K562 (cell line): ENCODE measurements at regions not wholly inside any gene's neighbourhood (a gene's known extent, or its start where the extent isn't known, plus 50 kb on each side); places are given as distances from the start of the nearest gene placed in this dataset.
"Not testable (repeated sequence)": the region's sequence is repeated elsewhere in the genome, so short reads cannot be mapped to it uniquely, and the experiment has no call there.

ENCODE experiments used
- ATAC-seq: fragments of 200-7000 bp; cut with Tn5 transposase; 3 replicates; pipeline ENCODE4 v1.9.1; 2020; ENCODE audit warnings: moderate library complexity
- BruUV-seq: library from RNA; stranded (reverse); fragments of 400-500 nt; replicated peaks from 2 replicates; lab custom pipeline; 2021; lab: Mats Ljungman, UMichigan
- CTCF ChIA-PET: fragments of 300-600 bp; formaldehyde crosslinking; extraction: SDS; loops from one replicate; lab custom pipeline; 2021; ENCODE audit warnings: low intra/inter-chr PET ratio; lab: Yijun Ruan, JAX
- POLR2A ChIA-PET: fragments of 300-600, 350-650 bp; sonication (Branson Sonifier 250); formaldehyde crosslinking; extraction: SDS; loops from one replicate; lab custom pipeline; 2021; ENCODE audit warnings: antibody characterized with exemption, inconsistent platforms; lab: Yijun Ruan, JAX
- DNase-seq, 4 experiments: peaks; one replicate each; pipeline versions ENCODE4 v3.0.0 to v3.0.0-alpha.2; 2011 to 2018; ENCODE audit warnings: low spot score in 3 of 4, mixed read lengths in 3 of 4; ENCODE audit errors: extremely low read depth in 1 of 4
- FAIRE-seq: peaks from 2 replicates; lab custom pipeline; 2011; peaks lifted over from hg19 to GRCh38; lab: Jason Lieb, UNC
- H2AFZ ChIP-seq: 2 replicates; pipeline ENCODE4 v1.6.0; 2011; ENCODE audit warnings: low read depth, low read length, control low read depth, inconsistent platforms
- H3K27ac ChIP-seq: fragments of 200-600 bp; 3 replicates; pipeline ENCODE4 v1.8.0; 2011; ENCODE audit warnings: low read depth, mild to moderate bottlenecking, control low read depth, inconsistent platforms, low read length, moderate library complexity, mixed read lengths; ENCODE audit errors: extremely low read depth
- H3K27me3 ChIP-seq, 2 experiments: fragments of 300-600 bp in 1 of 2; 2 replicates in 1 of 2; 3 replicates in 1 of 2; pipeline versions ENCODE4 v1.6.0 to v1.8.0; 2011; ENCODE audit warnings: inconsistent platforms in 2 of 2, low read length in 2 of 2, mild to moderate bottlenecking in 1 of 2, mixed read lengths in 1 of 2, moderate library complexity in 1 of 2; ENCODE audit not compliant: control insufficient read depth in 2 of 2, insufficient read depth in 2 of 2
- H3K36me3 ChIP-seq: fragments of 300-600 bp; 3 replicates; pipeline ENCODE4 v1.8.0; 2011; ENCODE audit warnings: mild to moderate bottlenecking, low read length, inconsistent platforms; ENCODE audit not compliant: control insufficient read depth, insufficient read depth
- H3K4me1 ChIP-seq, 2 experiments: fragments of 200-600 bp in 1 of 2; replicated peaks in 1 of 2; 2 replicates in 1 of 2; 3 replicates in 1 of 2; pipeline versions ENCODE4 v1.5.1 to v1.8.0; 2011; ENCODE audit warnings: inconsistent platforms in 2 of 2, low read length in 2 of 2, mild to moderate bottlenecking in 1 of 2, mixed read lengths in 1 of 2, moderate library complexity in 1 of 2; ENCODE audit not compliant: control insufficient read depth in 2 of 2, insufficient read depth in 2 of 2
- H3K4me2 ChIP-seq: 2 replicates; pipeline ENCODE4 v1.6.1; 2011; ENCODE audit warnings: low read length, control low read depth, inconsistent platforms, mixed read lengths; ENCODE audit not compliant: insufficient read depth
- H3K4me3 ChIP-seq: fragments of 200-600 bp; sonication (generic), shearing (Covaris generic); 2 replicates; pipeline ENCODE4 v1.5.1; 2016; ENCODE audit warnings: control low read depth, inconsistent platforms
- H3K79me2 ChIP-seq: fragments of 200-600 bp; 3 replicates; pipeline ENCODE4 v1.8.0; 2011; ENCODE audit warnings: low read length, inconsistent platforms; ENCODE audit not compliant: control insufficient read depth, insufficient read depth
- H3K9ac ChIP-seq, 2 experiments: 2 replicates each; pipeline versions ENCODE4 v1.6.0 to v1.6.1; 2011; ENCODE audit warnings: low read depth in 2 of 2, low read length in 2 of 2, control low read depth in 1 of 2, inconsistent platforms in 1 of 2, mild to moderate bottlenecking in 1 of 2, mixed read lengths in 1 of 2; ENCODE audit not compliant: insufficient read depth in 1 of 2
- H3K9me1 ChIP-seq: one replicate; pipeline ENCODE4 v1.6.0; 2011; ENCODE audit warnings: inconsistent platforms, mild to moderate bottlenecking, low read length, moderate library complexity; ENCODE audit not compliant: control insufficient read depth, insufficient read depth
- H3K9me3 ChIP-seq: replicated peaks from 2 replicates; pipeline ENCODE4 v1.5.1; 2011; ENCODE audit warnings: low read depth, low read length, inconsistent platforms; ENCODE audit not compliant: control insufficient read depth, insufficient read depth
- H4K20me1 ChIP-seq: replicated peaks from 2 replicates; pipeline ENCODE4 v1.6.1; 2011; ENCODE audit warnings: low read length, inconsistent platforms, mixed read lengths; ENCODE audit not compliant: control insufficient read depth, insufficient read depth
- ATF6 ChIP-seq: sonication (generic); formaldehyde crosslinking; IDR thresholded peaks from 2 replicates; pipeline ENCODE4 v1.4.0; 2020; ENCODE audit warnings: mild to moderate bottlenecking, missing genetic modification reagents
- CBX2 ChIP-seq: fragments of 200-600 bp; sonication (generic); IDR thresholded peaks from one replicate; pipeline ENCODE4 v1.6.1; 2012; ENCODE audit warnings: mild to moderate bottlenecking, low read length, inconsistent platforms; ENCODE audit not compliant: insufficient read depth, poor library complexity, severe bottlenecking
- CCAR2 ChIP-seq: fragments of 200-400 bp; formaldehyde crosslinking; IDR thresholded peaks from 2 replicates; pipeline ENCODE4 v1.6.1; 2017; ENCODE audit warnings: mild to moderate bottlenecking, low read depth, low read length
- HDAC3 ChIP-seq: fragments of 450-650 bp; IDR thresholded peaks from 2 replicates; pipeline ENCODE4 v1.6.1; 2018; ENCODE audit warnings: borderline replicate concordance, mild to moderate bottlenecking, moderate library complexity; ENCODE audit not compliant: partially characterized antibody
- ILF3 ChIP-seq: fragments of 450-650 bp; IDR thresholded peaks from 2 replicates; pipeline ENCODE4 v1.6.1; 2018; ENCODE audit warnings: antibody characterized with exemption, mild to moderate bottlenecking, moderate library complexity, borderline replicate concordance
- PURB ChIP-seq: sonication (generic); formaldehyde crosslinking; IDR thresholded peaks from 2 replicates; pipeline ENCODE4 v1.9.0; 2021; ENCODE audit warnings: low read depth, mild to moderate bottlenecking, missing genetic modification reagents
- TFAM ChIP-seq: fragments of 250-450 bp; sonication (Bioruptor Pico); conservative IDR thresholded peaks from 2 replicates; pipeline ENCODE4 v1.5.0; 2021; ENCODE audit warnings: mild to moderate bottlenecking, moderate library complexity
- WGBS: fragments of 100-300 bp; shearing (Covaris generic); methylation state at CpG from one replicate; pipeline ENCODE4 v1.1.6; 2016; ENCODE audit warnings: low coverage, mixed read lengths; ENCODE audit not compliant: insufficient coverage; ENCODE audit errors: missing lambda C conversion rate; 5-methylcytosine and 5-hydroxymethylcytosine counted together
- in situ Hi-C: fragments of 300-500 bp; cut with MboI; formaldehyde crosslinking; loops from 4 replicates; pipeline ENCODE4 v1.15.0; 2018; ENCODE audit warnings: inconsistent platforms, mixed read lengths
- intact Hi-C: fragments of 100-400 bp; cut with micrococcal nuclease; formaldehyde crosslinking; loops from 2 replicates; pipeline ENCODE4 v1.14.2; 2022

DNA sequence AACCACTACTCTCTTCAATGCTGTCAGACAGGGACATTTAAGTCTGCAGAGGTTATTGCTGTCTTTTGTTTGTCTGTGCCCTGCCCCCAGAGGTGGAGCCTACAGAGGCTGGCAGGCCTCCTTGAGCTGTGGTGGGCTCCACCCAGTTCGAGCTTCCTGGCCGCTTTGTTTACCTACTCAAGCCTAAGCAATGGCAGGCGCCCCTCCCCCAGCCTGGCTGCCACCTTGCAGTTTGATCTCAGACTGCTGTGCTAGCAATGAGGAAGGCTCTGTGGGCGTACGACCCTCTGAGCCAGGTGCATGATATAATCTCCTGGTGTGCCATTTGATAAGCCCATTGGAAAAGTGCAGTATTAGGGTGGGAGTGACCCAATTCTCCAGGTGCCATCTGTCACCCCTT is 628.7 kb downstream of the GABRG2 start:
- H3K9me3 ChIP-seq, FAIRE-seq, H3K4me2 ChIP-seq, H3K9me1 ChIP-seq, POLR2A ChIA-PET, H4K20me1 ChIP-seq, CTCF ChIA-PET, H3K4me1 ChIP-seq, H3K79me2 ChIP-seq, ATAC-seq, DNase-seq, in situ Hi-C loops, BruUV-seq, intact Hi-C loops, H2AFZ ChIP-seq, H3K27ac ChIP-seq, H3K9ac ChIP-seq, H3K36me3 ChIP-seq, H3K4me3 ChIP-seq, H3K27me3 ChIP-seq: not testable (repeated sequence)
- WGBS = 4% methylated on average over 5 of the region's 5 CpGs

GRCh38 chr5:162699361-162699760 is 631.8 kb downstream of the GABRG2 start:
- Histone ChIP-seq H3K27me3 (no peaks in the 10 kb centered on the region), H3K27ac (no peak overlapping the region), H3K4me3 (no peak overlapping the region), H3K4me2 (no peak overlapping the region), H3K9me3 (no peaks in the 10 kb centered on the region), H3K79me2 (no peaks in the 10 kb centered on the region), H4K20me1 (no peaks in the 10 kb centered on the region), H3K36me3 (no peaks in the 10 kb centered on the region), H3K9ac (no peak overlapping the region), H3K9me1 (no peaks in the 10 kb centered on the region), H3K4me1 (no peaks in the 10 kb centered on the region), H2AFZ (no peak overlapping the region)
- ChIA-PET POLR2A (no interaction called here), CTCF (no interaction called here)
- in situ Hi-C loops = no loop called here
- 3% methylated on average over 4 of the region's 4 CpGs for WGBS
- DNase-seq (no peak), FAIRE-seq (no peak), ATAC-seq (no peak)
- intact Hi-C loops = no loop called here
- no peak for TF ChIP-seq CCAR2
- TF ChIP-seq ATF6 (CRISPR knock-in tag) = no peak
- TF ChIP-seq HDAC3 = no peak
- no peak for TF ChIP-seq TFAM
- no peak for TF ChIP-seq ILF3
- TF ChIP-seq CBX2 = no peak
- no peak for TF ChIP-seq PURB
- no TSS peak for BruUV-seq
